GM23338 (cell line): ENCODE measurements at regions not wholly inside any gene's neighbourhood (a gene's known extent, or its start where the extent isn't known, plus 50 kb on each side); places are given as distances from the start of the nearest gene placed in this dataset.
A peak's percentile ranks its signal among the peaks of the same experiment; 100 is the strongest.

Source experiments
- ATAC-seq: fragments of 200-7000 bp; cut with Tn5 transposase; 3 replicates; pipeline ENCODE4 v1.9.1; 2020
- DNase-seq: peaks from one replicate; pipeline ENCODE4 v3.0.0-alpha.2; 2015; ENCODE audit warnings: low spot score
- H2AFZ ChIP-seq: fragments of 200-600 bp; sonication (generic); 2 replicates; pipeline ENCODE4 v1.8.0; 2016; ENCODE audit warnings: antibody characterized with exemption, mild to moderate bottlenecking, moderate library complexity
- H3F3A ChIP-seq: fragments of 200-600 bp; sonication (generic); replicated peaks from 2 replicates; pipeline ENCODE4 v1.8.0; 2017; ENCODE audit warnings: antibody characterized with exemption, mixed run types, low read depth
- H3K27ac ChIP-seq: fragments of 200-600 bp; sonication (generic); 2 replicates; pipeline ENCODE4 v1.6.1; 2016; ENCODE audit warnings: low read depth
- H3K27me3 ChIP-seq: fragments of 200-600 bp; sonication (generic); 2 replicates; pipeline ENCODE4 v1.8.0; 2016; ENCODE audit warnings: mild to moderate bottlenecking, mixed run types, moderate library complexity; ENCODE audit not compliant: insufficient read depth
- H3K36me3 ChIP-seq: fragments of 200-600 bp; sonication (generic); 2 replicates; pipeline ENCODE4 v1.8.0; 2016; ENCODE audit warnings: mild to moderate bottlenecking; ENCODE audit not compliant: insufficient read depth
- H3K4me1 ChIP-seq: fragments of 200-600 bp; sonication (generic); 2 replicates; pipeline ENCODE4 v1.8.0; 2016; ENCODE audit warnings: mild to moderate bottlenecking, moderate library complexity; ENCODE audit not compliant: insufficient read depth
- H3K4me2 ChIP-seq: fragments of 200-600 bp; sonication (generic); 2 replicates; pipeline ENCODE4 v1.7.1; 2017; ENCODE audit warnings: mixed run types
- H3K4me3 ChIP-seq: fragments of 200-600 bp; sonication (generic); 2 replicates; pipeline ENCODE4 v1.6.1; 2016; ENCODE audit warnings: mixed run types
- H3K79me2 ChIP-seq: fragments of 200-600 bp; sonication (generic); replicated peaks from 2 replicates; pipeline ENCODE4 v1.8.0; 2017; ENCODE audit warnings: mild to moderate bottlenecking; ENCODE audit not compliant: insufficient read depth
- H3K9me2 ChIP-seq: fragments of 200-600 bp; sonication (generic); 2 replicates; pipeline ENCODE4 v1.8.0; 2017; ENCODE audit not compliant: insufficient read depth
- H4K20me1 ChIP-seq: fragments of 200-600 bp; sonication (generic); replicated peaks from 2 replicates; pipeline ENCODE4 v1.8.0; 2017; ENCODE audit warnings: mild to moderate bottlenecking; ENCODE audit not compliant: insufficient read depth
- H3K27ac Mint-ChIP-seq: 2 replicates; pipeline ENCODE4 v1.8.0; 2020; ENCODE audit warnings: inconsistent platforms, mild to moderate bottlenecking, moderate library complexity, mixed read lengths
- H3K27me3 Mint-ChIP-seq: 3 replicates; pipeline ENCODE4 v1.8.0; 2022; ENCODE audit warnings: low read depth, mild to moderate bottlenecking, moderate library complexity, mixed read lengths, inconsistent platforms; ENCODE audit not compliant: insufficient read depth, poor library complexity
- H3K36me3 Mint-ChIP-seq: 3 replicates; pipeline ENCODE4 v1.8.0; 2021; ENCODE audit warnings: low read depth, mild to moderate bottlenecking, inconsistent platforms, moderate library complexity, mixed read lengths
- H3K4me1 Mint-ChIP-seq: 3 replicates; pipeline ENCODE4 v1.8.0; 2020; ENCODE audit warnings: mild to moderate bottlenecking, inconsistent platforms, mixed read lengths
- H3K4me3 Mint-ChIP-seq: 3 replicates; pipeline ENCODE4 v1.8.0; 2021; ENCODE audit warnings: moderate library complexity, mild to moderate bottlenecking, inconsistent platforms, mixed read lengths
- H3K9me3 Mint-ChIP-seq: 3 replicates; pipeline ENCODE4 v1.8.0; 2020; ENCODE audit warnings: moderate library complexity, mild to moderate bottlenecking, inconsistent platforms, mixed read lengths
- CREB1 ChIP-seq: fragments of 250-450 bp; sonication (Bioruptor Pico); IDR thresholded peaks from 2 replicates; pipeline ENCODE4 v1.5.0; 2020; ENCODE audit warnings: low read depth, mild to moderate bottlenecking, moderate library complexity
- CTCF ChIP-seq, 2 experiments: fragments of 200-600 bp in 1 of 2; sonication (generic) in 1 of 2; conservative IDR thresholded peaks; 2 replicates each; pipeline versions ENCODE4 v1.5.1 to v1.6.1; 2016 to 2017; ENCODE audit warnings: antibody characterized with exemption in 2 of 2, low read depth in 2 of 2, mild to moderate bottlenecking in 2 of 2, moderate library complexity in 1 of 2
- ETS1 ChIP-seq: IDR thresholded peaks from 2 replicates; pipeline ENCODE4 v1.6.1; 2016; ENCODE audit warnings: antibody characterized with exemption
- POLR2AphosphoS5 ChIP-seq: IDR thresholded peaks from 2 replicates; pipeline ENCODE4 v1.6.1; 2016; ENCODE audit warnings: antibody characterized with exemption, low read depth
- ZNF114 ChIP-seq: fragments of 250-450 bp; sonication (Bioruptor Pico); IDR thresholded peaks from 2 replicates; pipeline ENCODE4 v1.5.0; 2020; ENCODE audit warnings: mild to moderate bottlenecking, moderate library complexity
- ZNF331 ChIP-seq: fragments of 250-450 bp; sonication (Bioruptor Pico); IDR thresholded peaks from 2 replicates; pipeline ENCODE4 v1.5.0; 2020; ENCODE audit warnings: low read depth, mild to moderate bottlenecking, moderate library complexity
- ZNF462 ChIP-seq: fragments of 250-450 bp; sonication (Bioruptor Pico); IDR thresholded peaks from 2 replicates; pipeline ENCODE4 v1.5.0; 2020; ENCODE audit warnings: mild to moderate bottlenecking, moderate library complexity

GRCh38 chr4:165662341-165662740 lies 210.7 kb upstream of the TLL1 start (continued):
- no peak for TF ChIP-seq ZNF462 (CRISPR knock-in tag)
- TF ChIP-seq POLR2AphosphoS5, result no peak
- TF ChIP-seq ZNF114, result no peak
- TF ChIP-seq CREB1 (CRISPR knock-in tag), result no peak
- no peak for TF ChIP-seq CTCF (conservative IDR thresholded peaks at IDR 0.05; ENCODE audit: low read depth in 2 of 2)

DNA sequence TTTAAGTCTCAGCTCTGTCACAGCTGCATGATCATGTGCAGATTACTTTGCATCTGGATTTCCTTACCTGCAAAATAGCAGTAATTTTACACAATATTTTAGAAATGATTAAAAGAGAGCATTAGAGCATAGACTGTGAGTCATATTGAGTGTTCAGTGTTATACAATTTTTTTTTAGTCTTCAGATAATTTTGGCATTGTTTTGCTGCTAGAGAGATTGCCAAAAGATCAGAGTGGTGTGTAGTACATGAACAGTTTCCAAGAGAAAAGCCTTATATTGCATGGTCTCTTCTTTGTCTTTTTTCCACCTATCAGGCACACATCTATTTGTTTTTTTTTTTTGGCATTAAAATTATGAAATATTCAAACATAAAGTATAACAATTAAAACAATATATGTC lies 209.6 kb upstream of the TLL1 start:
- no peak overlapping the region for H3K27ac Mint-ChIP-seq
- Histone ChIP-seq H3K4me2 (no peak overlapping the region), H4K20me1 (no peaks in the 10 kb centered on the region), H3K9me2 (no peaks in the 10 kb centered on the region), H3K79me2 (no peaks in the 10 kb centered on the region), H3F3A (no peaks in the 10 kb centered on the region), H3K4me3 (no peak overlapping the region), H3K27me3 (no peaks in the 10 kb centered on the region), H3K27ac (no peak overlapping the region), H3K4me1 (0 out of 2 replicates have a peak, but pooled peaks cover under 1% of the 10 kb centered on the region), H3K36me3 (no peaks in the 10 kb centered on the region), H2AFZ (peak overlapping the region; percentile 61)
- peaks cover 5% of the 10 kb centered on the region; the same call in 2 of the 3 replicates for H3K4me1 Mint-ChIP-seq
- DNase-seq (no peak), ATAC-seq (no peak)
- H3K4me3 Mint-ChIP-seq, result no peak overlapping the region
- H3K9me3 Mint-ChIP-seq, result no peaks in the 10 kb centered on the region
- peaks cover 4% of the 10 kb centered on the region for H3K27me3 Mint-ChIP-seq
- no peaks in the 10 kb centered on the region for H3K36me3 Mint-ChIP-seq
- TF ChIP-seq ZNF462 (CRISPR knock-in tag) (no peak), ZNF331 (CRISPR knock-in tag) (no peak), CREB1 (CRISPR knock-in tag) (no peak), ETS1 (no peak)
